ENCODE measurements at regions not wholly inside any gene's neighbourhood (a gene's known extent, or its start where the extent isn't known, plus 50 kb on each side); places are given as distances from the start of the nearest gene placed in this dataset.

GRCh38 chr3:166721466-166721865 lies 658.6 kb downstream of the ZBBX start:
- H3K4me3 ChIP-seq = no peak overlapping the region
- H4K20me1 ChIP-seq (replicated peaks; ENCODE audit: control insufficient read depth, insufficient read depth, low read length) = no peaks in the 10 kb centered on the region
- ATAC-seq (no peak), DNase-seq (ENCODE audit: extremely low read depth in 1 of 4, low spot score in 3 of 4) (no peak), FAIRE-seq (no peak)
- no peaks in the 10 kb centered on the region for H3K79me2 ChIP-seq (ENCODE audit: control insufficient read depth, insufficient read depth, low read length)
- in situ Hi-C loops (cut with MboI) (no loop called here), intact Hi-C loops (cut with micrococcal nuclease) (no loop called here)
- no peaks in the 10 kb centered on the region for H3K36me3 ChIP-seq (ENCODE audit: control insufficient read depth, insufficient read depth, low read length)
- BruUV-seq (replicated peaks) = no TSS peak
- POLR2A ChIA-PET = no interaction called here
- no peak overlapping the region for H2AFZ ChIP-seq (ENCODE audit: low read depth, low read length)
- no peaks in the 10 kb centered on the region for H3K9me3 ChIP-seq (replicated peaks; ENCODE audit: control insufficient read depth, insufficient read depth, low read depth, low read length)
- no peaks in the 10 kb centered on the region for H3K27me3 ChIP-seq (ENCODE audit: control insufficient read depth in 2 of 2, insufficient read depth in 2 of 2, low read length in 2 of 2)
- CTCF ChIA-PET (ENCODE audit: low intra/inter-chr PET ratio) = no interaction called here
- H3K4me1 ChIP-seq (replicated peaks in 1 of 2; ENCODE audit: control insufficient read depth in 2 of 2, insufficient read depth in 2 of 2, low read length in 2 of 2) = no peaks in the 10 kb centered on the region
- no peak overlapping the region for H3K9ac ChIP-seq (ENCODE audit: insufficient read depth in 1 of 2, low read depth in 2 of 2, low read length in 2 of 2)
- H3K9me1 ChIP-seq (ENCODE audit: control insufficient read depth, insufficient read depth, low read length) = no peaks in the 10 kb centered on the region
- no peak overlapping the region for H3K4me2 ChIP-seq (ENCODE audit: insufficient read depth, low read length)
- H3K27ac ChIP-seq (ENCODE audit: extremely low read depth, low read depth, low read length) = no peak overlapping the region
- TF ChIP-seq PHTF2 (CRISPR knock-in tag; IDR thresholded peaks at IDR 0.05) = no peak
- TF ChIP-seq HMBOX1 (IDR thresholded peaks at IDR 0.05) = no peak
- TF ChIP-seq SMARCA5 (IDR thresholded peaks at IDR 0.05) = no peak
- TF ChIP-seq PBX2 (CRISPR knock-in tag; IDR thresholded peaks at IDR 0.05; ENCODE audit: low read depth) = no peak
- TF ChIP-seq PBX2 (tag; conservative IDR thresholded peaks at IDR 0.05; ENCODE audit: low read depth) = no peak
- TF ChIP-seq MTA3 (IDR thresholded peaks at IDR 0.05; ENCODE audit: borderline replicate concordance) = no peak
- no peak for TF ChIP-seq SUPT5H (IDR thresholded peaks at IDR 0.05)
- no peak for TF ChIP-seq RBM34 (IDR thresholded peaks at IDR 0.05; ENCODE audit: borderline replicate concordance, insufficient read depth, low read length)
- TF ChIP-seq HDAC2 (IDR thresholded peaks at IDR 0.05) = no peak
- no peak for TF ChIP-seq HMG20B (CRISPR knock-in tag; IDR thresholded peaks at IDR 0.05)
- no peak for TF ChIP-seq ZNF644 (tag; IDR thresholded peaks at IDR 0.05; ENCODE audit: low read depth)
- TF ChIP-seq CLOCK (CRISPR knock-in tag; IDR thresholded peaks at IDR 0.05; ENCODE audit: borderline replicate concordance) = no peak
- TF ChIP-seq DIDO1 (tag; IDR thresholded peaks at IDR 0.05; ENCODE audit: low read depth) = no peak
- no peak for TF ChIP-seq ZNF197 (CRISPR knock-in tag; IDR thresholded peaks at IDR 0.05; ENCODE audit: low read depth)
- TF ChIP-seq RFX5 (IDR thresholded peaks at IDR 0.05; ENCODE audit: low read depth, low read length) = no peak
- TF ChIP-seq BRF1 (IDR thresholded peaks at IDR 0.05; ENCODE audit: borderline replicate concordance, extremely low read depth, insufficient read length) = no peak
- TF ChIP-seq ZBTB33 (CRISPR knock-in tag; IDR thresholded peaks at IDR 0.05) = no peak

Measured in K562 (cell line).